ENCODE measurements at regions not wholly inside any gene's neighbourhood (a gene's known extent, or its start where the extent isn't known, plus 50 kb on each side); places are given as distances from the start of the nearest gene placed in this dataset.

DNA sequence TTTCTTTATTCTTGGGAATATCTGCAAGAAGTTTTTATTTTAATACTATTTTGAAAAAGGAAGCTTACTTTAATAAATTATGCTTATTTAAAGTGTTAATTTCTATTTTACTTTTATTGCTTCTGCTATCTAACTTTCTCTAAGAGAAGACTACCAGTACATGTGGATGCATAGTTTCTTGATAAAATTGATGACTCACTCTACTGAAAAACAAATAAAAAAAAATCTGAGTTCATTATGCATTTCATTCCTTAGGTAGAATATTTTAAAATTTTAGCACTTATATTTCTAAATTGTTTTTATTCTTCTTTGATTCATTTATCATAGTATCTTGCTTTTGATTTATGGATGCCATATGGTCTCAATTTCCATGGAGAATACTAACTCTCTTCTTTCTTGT is 217.9 kb downstream of the TAF11L14 start:
- no peaks in the 10 kb centered on the region for H3K36me3 ChIP-seq (ENCODE audit: control insufficient read depth in 2 of 4, insufficient read depth in 4 of 4, low read length in 3 of 4)
- DNase-seq (ENCODE audit: low read depth in 1 of 2, low spot score in 2 of 2) = no peak
- H4K5ac ChIP-seq (ENCODE audit: insufficient read length, low read depth, low read length) = no peak overlapping the region
- no peak overlapping the region for H3K4me3 ChIP-seq (ENCODE audit: extremely low read depth in 1 of 4, insufficient read depth in 2 of 4, low read depth in 3 of 4, low read length in 4 of 4)
- H2BK15ac ChIP-seq (ENCODE audit: low read length) = no peak overlapping the region
- H3K79me2 ChIP-seq (ENCODE audit: control insufficient read depth in 1 of 2, insufficient read depth in 2 of 2, low read length in 2 of 2) = no peaks in the 10 kb centered on the region
- CTCF ChIA-PET (ENCODE audit: partially characterized antibody) = interaction anchor here (1.0 kb wide), 1 partner anchor 10 kb away, joined by 3 read pairs; no protein-coding TSS in a partner anchor
- POLR2A ChIA-PET (ENCODE audit: partially characterized antibody) = no interaction called here
- no peak overlapping the region for H3K4ac ChIP-seq (replicated peaks; ENCODE audit: insufficient read length, low read depth, low read length)
- H4K20me1 ChIP-seq (replicated peaks in 1 of 2; ENCODE audit: control insufficient read depth in 1 of 2, insufficient read depth in 2 of 2, low read length in 2 of 2) = no peaks in the 10 kb centered on the region
- H3K14ac ChIP-seq (ENCODE audit: insufficient read length) = no peak overlapping the region
- H2BK20ac ChIP-seq (ENCODE audit: low read length) = no peak overlapping the region
- H2AFZ ChIP-seq (ENCODE audit: low read length) = no peak overlapping the region
- H3K79me1 ChIP-seq (ENCODE audit: low read depth, low read length) = no peaks in the 10 kb centered on the region
- H3K18ac ChIP-seq (ENCODE audit: extremely low read depth, low read length) = no peak overlapping the region
- no peak overlapping the region for H2BK120ac ChIP-seq (replicated peaks; ENCODE audit: low read depth, low read length)
- no peak overlapping the region for H3K27ac ChIP-seq (ENCODE audit: low read depth, low read length)
- no peaks in the 10 kb centered on the region for H3K4me1 ChIP-seq (replicated peaks in 1 of 4; ENCODE audit: control insufficient read depth in 3 of 4, insufficient read depth in 4 of 4, low read length in 3 of 4)
- H4K91ac ChIP-seq (replicated peaks; ENCODE audit: insufficient read length, low read length) = no peak overlapping the region
- H3K4me2 ChIP-seq (ENCODE audit: insufficient read depth in 1 of 2, low read depth in 2 of 2, low read length in 2 of 2) = no peak overlapping the region
- no peak for FAIRE-seq
- H3K23ac ChIP-seq (ENCODE audit: insufficient read length) = no peak overlapping the region
- H3K27me3 ChIP-seq (replicated peaks in 1 of 4; ENCODE audit: control insufficient read depth in 3 of 4, extremely low read depth in 1 of 4, insufficient read depth in 3 of 4, low read length in 3 of 4) = no peaks in the 10 kb centered on the region
- H3K56ac ChIP-seq (replicated peaks; ENCODE audit: insufficient read length, low read depth, low read length) = no peak overlapping the region
- no peak overlapping the region for H3K9ac ChIP-seq (replicated peaks in 1 of 4; ENCODE audit: extremely low read depth in 1 of 4, low read depth in 3 of 4, low read length in 3 of 4)
- no peaks in the 10 kb centered on the region for H3K9me3 ChIP-seq (ENCODE audit: insufficient read depth in 2 of 2, low read depth in 1 of 2, low read length in 1 of 2)
- no peak overlapping the region for H2BK12ac ChIP-seq (ENCODE audit: low read depth, low read length)
- H3K23me2 ChIP-seq (ENCODE audit: low read depth, low read length) = no peaks in the 10 kb centered on the region
- H2BK5ac ChIP-seq (ENCODE audit: low read depth, low read length) = no peak overlapping the region
- no peak overlapping the region for H2AK5ac ChIP-seq (ENCODE audit: low read depth, low read length)
- no peak overlapping the region for H4K8ac ChIP-seq (ENCODE audit: extremely low read depth, insufficient read depth, low read length)
- no peak for TF ChIP-seq RXRA (IDR thresholded peaks at IDR 0.05; ENCODE audit: insufficient read depth, low read depth, low read length)
- TF ChIP-seq, protein P1, sequence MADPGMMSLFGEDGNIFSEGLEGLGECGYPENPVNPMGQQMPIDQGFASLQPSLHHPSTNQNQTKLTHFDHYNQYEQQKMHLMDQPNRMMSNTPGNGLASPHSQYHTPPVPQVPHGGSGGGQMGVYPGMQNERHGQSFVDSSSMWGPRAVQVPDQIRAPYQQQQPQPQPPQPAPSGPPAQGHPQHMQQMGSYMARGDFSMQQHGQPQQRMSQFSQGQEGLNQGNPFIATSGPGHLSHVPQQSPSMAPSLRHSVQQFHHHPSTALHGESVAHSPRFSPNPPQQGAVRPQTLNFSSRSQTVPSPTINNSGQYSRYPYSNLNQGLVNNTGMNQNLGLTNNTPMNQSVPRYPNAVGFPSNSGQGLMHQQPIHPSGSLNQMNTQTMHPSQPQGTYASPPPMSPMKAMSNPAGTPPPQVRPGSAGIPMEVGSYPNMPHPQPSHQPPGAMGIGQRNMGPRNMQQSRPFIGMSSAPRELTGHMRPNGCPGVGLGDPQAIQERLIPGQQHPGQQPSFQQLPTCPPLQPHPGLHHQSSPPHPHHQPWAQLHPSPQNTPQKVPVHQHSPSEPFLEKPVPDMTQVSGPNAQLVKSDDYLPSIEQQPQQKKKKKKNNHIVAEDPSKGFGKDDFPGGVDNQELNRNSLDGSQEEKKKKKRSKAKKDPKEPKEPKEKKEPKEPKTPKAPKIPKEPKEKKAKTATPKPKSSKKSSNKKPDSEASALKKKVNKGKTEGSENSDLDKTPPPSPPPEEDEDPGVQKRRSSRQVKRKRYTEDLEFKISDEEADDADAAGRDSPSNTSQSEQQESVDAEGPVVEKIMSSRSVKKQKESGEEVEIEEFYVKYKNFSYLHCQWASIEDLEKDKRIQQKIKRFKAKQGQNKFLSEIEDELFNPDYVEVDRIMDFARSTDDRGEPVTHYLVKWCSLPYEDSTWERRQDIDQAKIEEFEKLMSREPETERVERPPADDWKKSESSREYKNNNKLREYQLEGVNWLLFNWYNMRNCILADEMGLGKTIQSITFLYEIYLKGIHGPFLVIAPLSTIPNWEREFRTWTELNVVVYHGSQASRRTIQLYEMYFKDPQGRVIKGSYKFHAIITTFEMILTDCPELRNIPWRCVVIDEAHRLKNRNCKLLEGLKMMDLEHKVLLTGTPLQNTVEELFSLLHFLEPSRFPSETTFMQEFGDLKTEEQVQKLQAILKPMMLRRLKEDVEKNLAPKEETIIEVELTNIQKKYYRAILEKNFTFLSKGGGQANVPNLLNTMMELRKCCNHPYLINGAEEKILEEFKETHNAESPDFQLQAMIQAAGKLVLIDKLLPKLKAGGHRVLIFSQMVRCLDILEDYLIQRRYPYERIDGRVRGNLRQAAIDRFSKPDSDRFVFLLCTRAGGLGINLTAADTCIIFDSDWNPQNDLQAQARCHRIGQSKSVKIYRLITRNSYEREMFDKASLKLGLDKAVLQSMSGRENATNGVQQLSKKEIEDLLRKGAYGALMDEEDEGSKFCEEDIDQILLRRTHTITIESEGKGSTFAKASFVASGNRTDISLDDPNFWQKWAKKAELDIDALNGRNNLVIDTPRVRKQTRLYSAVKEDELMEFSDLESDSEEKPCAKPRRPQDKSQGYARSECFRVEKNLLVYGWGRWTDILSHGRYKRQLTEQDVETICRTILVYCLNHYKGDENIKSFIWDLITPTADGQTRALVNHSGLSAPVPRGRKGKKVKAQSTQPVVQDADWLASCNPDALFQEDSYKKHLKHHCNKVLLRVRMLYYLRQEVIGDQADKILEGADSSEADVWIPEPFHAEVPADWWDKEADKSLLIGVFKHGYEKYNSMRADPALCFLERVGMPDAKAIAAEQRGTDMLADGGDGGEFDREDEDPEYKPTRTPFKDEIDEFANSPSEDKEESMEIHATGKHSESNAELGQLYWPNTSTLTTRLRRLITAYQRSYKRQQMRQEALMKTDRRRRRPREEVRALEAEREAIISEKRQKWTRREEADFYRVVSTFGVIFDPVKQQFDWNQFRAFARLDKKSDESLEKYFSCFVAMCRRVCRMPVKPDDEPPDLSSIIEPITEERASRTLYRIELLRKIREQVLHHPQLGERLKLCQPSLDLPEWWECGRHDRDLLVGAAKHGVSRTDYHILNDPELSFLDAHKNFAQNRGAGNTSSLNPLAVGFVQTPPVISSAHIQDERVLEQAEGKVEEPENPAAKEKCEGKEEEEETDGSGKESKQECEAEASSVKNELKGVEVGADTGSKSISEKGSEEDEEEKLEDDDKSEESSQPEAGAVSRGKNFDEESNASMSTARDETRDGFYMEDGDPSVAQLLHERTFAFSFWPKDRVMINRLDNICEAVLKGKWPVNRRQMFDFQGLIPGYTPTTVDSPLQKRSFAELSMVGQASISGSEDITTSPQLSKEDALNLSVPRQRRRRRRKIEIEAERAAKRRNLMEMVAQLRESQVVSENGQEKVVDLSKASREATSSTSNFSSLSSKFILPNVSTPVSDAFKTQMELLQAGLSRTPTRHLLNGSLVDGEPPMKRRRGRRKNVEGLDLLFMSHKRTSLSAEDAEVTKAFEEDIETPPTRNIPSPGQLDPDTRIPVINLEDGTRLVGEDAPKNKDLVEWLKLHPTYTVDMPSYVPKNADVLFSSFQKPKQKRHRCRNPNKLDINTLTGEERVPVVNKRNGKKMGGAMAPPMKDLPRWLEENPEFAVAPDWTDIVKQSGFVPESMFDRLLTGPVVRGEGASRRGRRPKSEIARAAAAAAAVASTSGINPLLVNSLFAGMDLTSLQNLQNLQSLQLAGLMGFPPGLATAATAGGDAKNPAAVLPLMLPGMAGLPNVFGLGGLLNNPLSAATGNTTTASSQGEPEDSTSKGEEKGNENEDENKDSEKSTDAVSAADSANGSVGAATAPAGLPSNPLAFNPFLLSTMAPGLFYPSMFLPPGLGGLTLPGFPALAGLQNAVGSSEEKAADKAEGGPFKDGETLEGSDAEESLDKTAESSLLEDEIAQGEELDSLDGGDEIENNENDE (IDR thresholded peaks at IDR 0.05; ENCODE audit: insufficient replicate concordance, low read length) = no peak

All from H1 (cell line).